PFSK-1 (cell line): ENCODE measurements at regions not wholly inside any gene's neighbourhood (a gene's known extent, or its start where the extent isn't known, plus 50 kb on each side); places are given as distances from the start of the nearest gene placed in this dataset.

Experiments
- FOXP2 ChIP-seq: optimal IDR thresholded peaks from 2 replicates; pipeline ENCODE3; 2011; ENCODE audit warnings: borderline replicate concordance, control low read depth, inconsistent platforms; ENCODE audit not compliant: insufficient read depth; ENCODE audit errors: extremely low read length, extremely low read depth
- POLR2AphosphoS5 ChIP-seq: IDR thresholded peaks from 2 replicates; pipeline ENCODE4 v1.6.1; 2012; ENCODE audit warnings: low read depth, mild to moderate bottlenecking, control low read depth, low read length, moderate library complexity
- SIN3A ChIP-seq: IDR thresholded peaks from 2 replicates; pipeline ENCODE4 v1.6.1; 2012; ENCODE audit warnings: mild to moderate bottlenecking, low read length, moderate library complexity, borderline replicate concordance; ENCODE audit not compliant: insufficient read depth
- TAF1 ChIP-seq: IDR thresholded peaks from 2 replicates; pipeline ENCODE4 v1.6.1; 2012; ENCODE audit warnings: low read length, control low read depth, borderline replicate concordance; ENCODE audit not compliant: insufficient read depth
- TF ChIP-seq, protein P1 (sequence below), 2 experiments: IDR thresholded peaks; 2 replicates each; pipeline versions ENCODE4 v1.6.1 to v1.8.0; 2011 to 2012; ENCODE audit warnings: low read depth in 2 of 2, low read length in 2 of 2, control low read depth in 1 of 2, inconsistent platforms in 1 of 2, mild to moderate bottlenecking in 1 of 2, moderate library complexity in 1 of 2; ENCODE audit not compliant: insufficient read depth in 1 of 2

- TF ChIP-seq, protein P1, sequence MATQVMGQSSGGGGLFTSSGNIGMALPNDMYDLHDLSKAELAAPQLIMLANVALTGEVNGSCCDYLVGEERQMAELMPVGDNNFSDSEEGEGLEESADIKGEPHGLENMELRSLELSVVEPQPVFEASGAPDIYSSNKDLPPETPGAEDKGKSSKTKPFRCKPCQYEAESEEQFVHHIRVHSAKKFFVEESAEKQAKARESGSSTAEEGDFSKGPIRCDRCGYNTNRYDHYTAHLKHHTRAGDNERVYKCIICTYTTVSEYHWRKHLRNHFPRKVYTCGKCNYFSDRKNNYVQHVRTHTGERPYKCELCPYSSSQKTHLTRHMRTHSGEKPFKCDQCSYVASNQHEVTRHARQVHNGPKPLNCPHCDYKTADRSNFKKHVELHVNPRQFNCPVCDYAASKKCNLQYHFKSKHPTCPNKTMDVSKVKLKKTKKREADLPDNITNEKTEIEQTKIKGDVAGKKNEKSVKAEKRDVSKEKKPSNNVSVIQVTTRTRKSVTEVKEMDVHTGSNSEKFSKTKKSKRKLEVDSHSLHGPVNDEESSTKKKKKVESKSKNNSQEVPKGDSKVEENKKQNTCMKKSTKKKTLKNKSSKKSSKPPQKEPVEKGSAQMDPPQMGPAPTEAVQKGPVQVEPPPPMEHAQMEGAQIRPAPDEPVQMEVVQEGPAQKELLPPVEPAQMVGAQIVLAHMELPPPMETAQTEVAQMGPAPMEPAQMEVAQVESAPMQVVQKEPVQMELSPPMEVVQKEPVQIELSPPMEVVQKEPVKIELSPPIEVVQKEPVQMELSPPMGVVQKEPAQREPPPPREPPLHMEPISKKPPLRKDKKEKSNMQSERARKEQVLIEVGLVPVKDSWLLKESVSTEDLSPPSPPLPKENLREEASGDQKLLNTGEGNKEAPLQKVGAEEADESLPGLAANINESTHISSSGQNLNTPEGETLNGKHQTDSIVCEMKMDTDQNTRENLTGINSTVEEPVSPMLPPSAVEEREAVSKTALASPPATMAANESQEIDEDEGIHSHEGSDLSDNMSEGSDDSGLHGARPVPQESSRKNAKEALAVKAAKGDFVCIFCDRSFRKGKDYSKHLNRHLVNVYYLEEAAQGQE (IDR thresholded peaks at IDR 0.05; ENCODE audit: insufficient read depth in 1 of 2, low read depth in 2 of 2, low read length in 2 of 2) = no peak
- TF ChIP-seq TAF1 (no peak), POLR2AphosphoS5 (no peak), SIN3A (no peak), FOXP2 (no peak)
Observed at GRCh38 chr4:38577462-38577861, 86.5 kb upstream of the KLF3 start.

DNA sequence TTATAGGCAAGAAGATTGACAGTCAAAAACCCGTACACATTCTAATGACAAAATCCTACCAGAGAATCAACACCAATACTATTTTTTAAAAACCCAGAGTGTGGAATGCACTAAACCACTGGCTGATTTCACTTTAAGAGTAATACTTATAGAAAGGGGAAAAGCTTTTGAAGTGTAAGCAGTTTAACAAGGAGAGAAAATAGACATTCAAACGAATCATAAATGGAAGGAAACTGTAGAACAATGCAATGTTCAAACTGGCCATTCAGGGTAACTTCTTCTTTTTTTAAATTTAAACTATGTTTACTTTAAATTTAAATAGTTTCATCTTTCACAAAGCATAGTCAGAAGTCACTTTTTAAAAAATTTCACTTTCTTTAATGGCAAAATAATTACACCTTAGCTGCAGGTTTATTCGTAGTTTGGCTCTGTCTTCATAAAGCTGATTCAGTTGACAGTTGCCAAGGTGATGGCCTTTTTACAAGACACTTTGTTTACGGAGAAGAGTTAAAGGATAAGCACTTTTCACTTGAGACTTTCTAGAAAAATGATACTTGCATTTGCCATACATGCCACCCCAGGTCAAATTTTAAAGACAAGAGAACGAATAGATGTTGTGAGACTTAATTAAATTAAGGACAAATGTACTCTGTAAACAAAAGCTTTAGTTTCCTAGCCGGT lies 82.4 kb upstream of the KLF3 start:
- TF ChIP-seq, protein P1 (IDR thresholded peaks at IDR 0.05; ENCODE audit: insufficient read depth in 1 of 2, low read depth in 2 of 2, low read length in 2 of 2) = no peak
- no peak for TF ChIP-seq POLR2AphosphoS5
- TF ChIP-seq SIN3A = no peak
- no peak for TF ChIP-seq FOXP2
- TF ChIP-seq TAF1 = no peak

GRCh38 chr4:38582445-38582844 lies 81.6 kb upstream of the KLF3 start:
- TF ChIP-seq TAF1 (no peak), SIN3A (no peak), FOXP2 (no peak), POLR2AphosphoS5 (no peak)
- TF ChIP-seq, protein P1 (IDR thresholded peaks at IDR 0.05; ENCODE audit: insufficient read depth in 1 of 2, low read depth in 2 of 2, low read length in 2 of 2) = no peak

DNA sequence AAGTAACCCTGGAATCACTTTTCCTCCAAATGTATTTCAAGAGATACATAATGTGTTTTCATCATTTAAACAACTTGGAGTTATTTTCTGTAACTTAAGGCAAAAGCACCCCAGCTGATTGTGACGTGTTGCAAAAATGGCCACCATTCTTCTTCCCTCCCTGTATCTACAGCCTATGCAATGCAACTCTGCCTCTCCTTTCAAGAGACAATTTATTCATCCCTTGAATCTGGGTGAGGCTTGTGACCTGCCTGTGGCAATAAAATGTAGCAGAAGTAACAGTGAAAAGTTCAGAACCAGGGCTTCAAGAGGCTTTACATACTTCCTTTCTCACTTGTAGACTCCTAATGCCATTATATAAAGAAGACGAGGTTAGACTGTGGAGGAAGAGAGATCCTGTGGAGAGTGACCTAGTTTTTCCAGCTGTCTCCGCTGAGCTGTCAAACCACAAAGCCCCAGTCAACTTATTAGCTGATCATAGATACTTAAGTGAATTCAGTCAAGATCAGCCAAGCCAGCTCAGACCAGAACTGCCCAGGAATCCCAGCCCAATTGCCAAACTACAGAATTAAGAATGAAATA lies 81.0 kb upstream of the KLF3 start:
- TF ChIP-seq, protein P1 (IDR thresholded peaks at IDR 0.05; ENCODE audit: insufficient read depth in 1 of 2, low read depth in 2 of 2, low read length in 2 of 2) = no peak
- peak; percentile 48; the same call in 1 of the 2 replicates for TF ChIP-seq SIN3A

GRCh38 chr4:38585871-38586270 lies 78.1 kb upstream of the KLF3 start:
- TF ChIP-seq SIN3A = no peak
- no peak for TF ChIP-seq POLR2AphosphoS5
- no peak for TF ChIP-seq FOXP2
- TF ChIP-seq TAF1 = no peak
- TF ChIP-seq, protein P1 (IDR thresholded peaks at IDR 0.05; ENCODE audit: insufficient read depth in 1 of 2, low read depth in 2 of 2, low read length in 2 of 2) = no peak
